ENCODE measurements at regions not wholly inside any gene's neighbourhood (a gene's known extent, or its start where the extent isn't known, plus 50 kb on each side); places are given as distances from the start of the nearest gene placed in this dataset.

DNA sequence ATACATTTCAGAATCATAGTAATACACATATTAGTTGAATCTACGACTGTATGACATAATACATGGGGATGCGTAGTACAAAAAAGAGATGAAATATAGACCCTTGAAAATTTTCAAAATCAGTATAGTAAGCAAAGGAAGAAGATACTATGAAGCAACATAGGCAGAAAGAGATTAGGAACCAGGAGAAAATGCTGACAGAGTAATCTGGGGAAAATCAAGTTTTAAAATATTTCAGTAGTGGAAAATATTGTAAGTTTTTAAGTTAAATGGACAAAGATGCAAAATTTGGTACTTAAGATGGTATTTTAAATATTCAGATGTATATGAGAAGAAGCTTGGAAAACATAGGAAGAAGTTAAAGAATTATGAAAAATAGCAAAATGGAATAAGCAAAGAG lies 915.6 kb upstream of the LRFN5 start:
- Histone ChIP-seq H3K9me3 (ENCODE audit: control insufficient read depth in 1 of 2, insufficient read depth in 1 of 2, low read depth in 1 of 2, low read length in 2 of 2) (no peaks in the 10 kb centered on the region), H3K79me2 (ENCODE audit: insufficient read depth, low read length) (no peaks in the 10 kb centered on the region), H3K4me3 (replicated peaks in 1 of 2; ENCODE audit: low read depth in 1 of 2, low read length in 2 of 2) (no peak overlapping the region), H2AFZ (ENCODE audit: low read depth, low read length, poor library complexity, severe bottlenecking) (no peak overlapping the region), H3K36me3 (ENCODE audit: control insufficient read depth in 1 of 2, insufficient read depth in 2 of 2, low read length in 2 of 2) (no peaks in the 10 kb centered on the region), H3K27me3 (ENCODE audit: insufficient read depth, low read length) (no peaks in the 10 kb centered on the region), H3K9me2 (ENCODE audit: insufficient read depth) (no peaks in the 10 kb centered on the region), H3K9ac (ENCODE audit: low read length) (no peak overlapping the region), H3K4me2 (ENCODE audit: low read length) (no peak overlapping the region), H3K4me1 (ENCODE audit: control insufficient read depth in 1 of 2, insufficient read depth in 2 of 2, low read length in 2 of 2) (no peaks in the 10 kb centered on the region), H4K20me1 (ENCODE audit: insufficient read depth) (no peaks in the 10 kb centered on the region), H3K27ac (ENCODE audit: low read depth, low read length) (no peak overlapping the region)
- ATAC-seq (no peak), DNase-seq (ENCODE audit: low read depth, low spot score) (no peak)
- ChIA-PET POLR2A (no interaction called here), RAD21 (ENCODE audit: low non-redundant PET in 1 of 2, low total read pairs in 2 of 2, uncharacterized antibody in 2 of 2, unreplicated experiment in 2 of 2) (no interaction called here), CTCF (no interaction called here)
- no TSS peak for BruUV-seq (replicated peaks)
- no peak for TF ChIP-seq FOSL1 (IDR thresholded peaks at IDR 0.05; ENCODE audit: low read depth)
- intact Hi-C loops (cut with micrococcal nuclease), result no loop called here

DNA sequence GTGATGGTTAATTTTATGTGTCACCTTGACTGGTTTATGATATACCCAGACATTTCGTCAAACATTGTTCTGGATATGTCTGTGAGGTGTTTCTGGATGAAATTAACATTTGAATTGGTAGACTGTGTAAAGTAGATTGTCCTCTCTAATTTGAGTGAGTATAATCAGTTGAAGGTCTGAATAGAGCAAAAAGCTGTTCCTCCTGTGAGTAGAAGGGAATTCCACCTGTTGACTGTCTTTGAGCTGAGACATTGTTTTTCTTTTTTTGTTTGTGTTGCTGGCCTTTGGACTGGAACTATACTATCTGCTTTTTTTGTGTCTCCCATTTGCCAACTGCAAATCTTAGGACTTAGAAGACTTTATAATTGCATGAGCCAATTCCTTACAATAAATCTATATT lies 920.9 kb upstream of the LRFN5 start:
- no TSS peak for BruUV-seq (replicated peaks)
- ChIA-PET RAD21 (ENCODE audit: low non-redundant PET in 1 of 2, low total read pairs in 2 of 2, uncharacterized antibody in 2 of 2, unreplicated experiment in 2 of 2) (no interaction called here), CTCF (no interaction called here), POLR2A (no interaction called here)
- no peak overlapping the region for H3K4me3 ChIP-seq (replicated peaks in 1 of 2; ENCODE audit: low read depth in 1 of 2, low read length in 2 of 2)
- H3K9me3 ChIP-seq (ENCODE audit: control insufficient read depth in 1 of 2, insufficient read depth in 1 of 2, low read depth in 1 of 2, low read length in 2 of 2), result 0 out of 4 replicates have a peak, but pooled peaks cover 0 to 8% of the 10 kb centered on the region in 2 experiments
- no peak overlapping the region for H3K4me2 ChIP-seq (ENCODE audit: low read length)
- H2AFZ ChIP-seq (ENCODE audit: low read depth, low read length, poor library complexity, severe bottlenecking), result no peak overlapping the region
- no peak for DNase-seq (ENCODE audit: low read depth, low spot score)
- no peak overlapping the region for H3K9ac ChIP-seq (ENCODE audit: low read length)
- no peaks in the 10 kb centered on the region for H3K79me2 ChIP-seq (ENCODE audit: insufficient read depth, low read length)
- no peaks in the 10 kb centered on the region for H3K4me1 ChIP-seq (ENCODE audit: control insufficient read depth in 1 of 2, insufficient read depth in 2 of 2, low read length in 2 of 2)
- no peaks in the 10 kb centered on the region for H3K9me2 ChIP-seq (ENCODE audit: insufficient read depth)
- intact Hi-C loops (cut with micrococcal nuclease), result no loop called here
- H3K36me3 ChIP-seq (ENCODE audit: control insufficient read depth in 1 of 2, insufficient read depth in 2 of 2, low read length in 2 of 2), result no peaks in the 10 kb centered on the region
- no peaks in the 10 kb centered on the region for H4K20me1 ChIP-seq (ENCODE audit: insufficient read depth)
- no peak overlapping the region for H3K27ac ChIP-seq (ENCODE audit: low read depth, low read length)
- H3K27me3 ChIP-seq (ENCODE audit: insufficient read depth, low read length), result no peaks in the 10 kb centered on the region
- no peak for ATAC-seq
- TF ChIP-seq CEBPB (IDR thresholded peaks at IDR 0.05; ENCODE audit: low read depth), result no peak
- TF ChIP-seq, protein P1, sequence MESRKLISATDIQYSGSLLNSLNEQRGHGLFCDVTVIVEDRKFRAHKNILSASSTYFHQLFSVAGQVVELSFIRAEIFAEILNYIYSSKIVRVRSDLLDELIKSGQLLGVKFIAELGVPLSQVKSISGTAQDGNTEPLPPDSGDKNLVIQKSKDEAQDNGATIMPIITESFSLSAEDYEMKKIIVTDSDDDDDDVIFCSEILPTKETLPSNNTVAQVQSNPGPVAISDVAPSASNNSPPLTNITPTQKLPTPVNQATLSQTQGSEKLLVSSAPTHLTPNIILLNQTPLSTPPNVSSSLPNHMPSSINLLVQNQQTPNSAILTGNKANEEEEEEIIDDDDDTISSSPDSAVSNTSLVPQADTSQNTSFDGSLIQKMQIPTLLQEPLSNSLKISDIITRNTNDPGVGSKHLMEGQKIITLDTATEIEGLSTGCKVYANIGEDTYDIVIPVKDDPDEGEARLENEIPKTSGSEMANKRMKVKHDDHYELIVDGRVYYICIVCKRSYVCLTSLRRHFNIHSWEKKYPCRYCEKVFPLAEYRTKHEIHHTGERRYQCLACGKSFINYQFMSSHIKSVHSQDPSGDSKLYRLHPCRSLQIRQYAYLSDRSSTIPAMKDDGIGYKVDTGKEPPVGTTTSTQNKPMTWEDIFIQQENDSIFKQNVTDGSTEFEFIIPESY (IDR thresholded peaks at IDR 0.05; ENCODE audit: extremely low read depth, insufficient replicate concordance, low read length), result no peak
- TF ChIP-seq EZH2 (IDR thresholded peaks at IDR 0.05), result no peak
- TF ChIP-seq SIN3A (IDR thresholded peaks at IDR 0.05; ENCODE audit: low read depth), result no peak
- TF ChIP-seq JUND (IDR thresholded peaks at IDR 0.05), result no peak
- TF ChIP-seq ELF1 (IDR thresholded peaks at IDR 0.05; ENCODE audit: borderline replicate concordance, low read depth), result no peak
- no peak for TF ChIP-seq POLR2A (IDR thresholded peaks at IDR 0.05; ENCODE audit: borderline replicate concordance, extremely low read depth, insufficient read depth, insufficient read length)
- no peak for TF ChIP-seq ZNF274 (IDR thresholded peaks at IDR 0.05; ENCODE audit: low read depth, low read length)
